Thoracic aorta (tissue), 2 donors: ENCODE measurements at regions not wholly inside any gene's neighbourhood (a gene's known extent, or its start where the extent isn't known, plus 50 kb on each side); places are given as distances from the start of the nearest gene placed in this dataset.

ENCODE experiments used
- ATAC-seq: fragments of 150-250 bp; one replicate; pipeline ENCODE4 v1.8.0; 2017; ENCODE audit warnings: low read depth; ENCODE audit not compliant: insufficient number of reproducible peaks, low FRiP score
- DNase-seq: peaks from one replicate; pipeline ENCODE4 v3.0.0-alpha.2; 2020; ENCODE audit warnings: low spot score
- H3K27ac ChIP-seq, 2 donors: fragments of 200-600 bp; sonication (generic); 1 replicate in 1 of 2; 2 replicates in 1 of 2; pipeline ENCODE4 v1.5.1; 2016; ENCODE audit warnings: mild to moderate bottlenecking in 2 of 2, moderate library complexity in 2 of 2
- H3K27me3 ChIP-seq: fragments of 200-600 bp; sonication (generic); replicated peaks from 2 replicates; pipeline ENCODE4 v1.6.0; 2016; ENCODE audit warnings: mild to moderate bottlenecking; ENCODE audit not compliant: insufficient read depth
- H3K36me3 ChIP-seq: fragments of 200-600 bp; sonication (generic); one replicate; pipeline ENCODE4 v1.5.1; 2016
- H3K4me1 ChIP-seq, 2 donors: fragments of 200-600 bp; sonication (generic); 1 replicate in 1 of 2; 2 replicates in 1 of 2; pipeline versions ENCODE4 v1.5.1 to v1.6.0; 2016; ENCODE audit warnings: low read depth in 2 of 2, mild to moderate bottlenecking in 1 of 2; ENCODE audit not compliant: control insufficient read depth in 1 of 2
- H3K4me3 ChIP-seq: fragments of 200-600 bp; sonication (generic); 2 replicates; pipeline ENCODE4 v1.5.1; 2016; ENCODE audit warnings: mild to moderate bottlenecking
- H3K9me3 ChIP-seq: fragments of 200-600 bp; sonication (generic); 2 replicates; pipeline ENCODE4 v1.5.1; 2016
- TF ChIP-seq, protein P1 (sequence below): fragments of 200-600 bp; sonication (generic); IDR thresholded peaks from one replicate; pipeline ENCODE4 v1.5.1; 2019; ENCODE audit warnings: antibody characterized with exemption

DNA sequence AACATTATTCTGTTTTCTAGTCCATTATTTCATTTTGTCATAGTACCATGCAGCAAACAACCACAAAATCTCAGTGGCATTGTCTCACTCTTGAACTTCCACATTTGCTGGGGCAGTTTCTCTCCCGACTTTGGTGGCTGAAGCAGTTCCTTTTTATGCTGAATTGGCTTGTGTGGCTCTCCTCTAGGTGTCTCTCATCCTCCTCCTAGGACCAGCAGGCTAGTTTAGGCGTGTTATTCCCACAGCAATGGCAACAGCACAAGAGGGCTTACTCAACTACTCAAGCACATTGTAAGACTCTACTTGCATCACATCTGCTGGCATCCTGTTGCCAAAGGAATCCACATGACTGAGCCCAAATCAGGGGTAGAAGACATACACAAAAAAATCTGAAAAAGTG is 201.8 kb upstream of the KCNH8 start:
- ATAC-seq = no peak

DNA sequence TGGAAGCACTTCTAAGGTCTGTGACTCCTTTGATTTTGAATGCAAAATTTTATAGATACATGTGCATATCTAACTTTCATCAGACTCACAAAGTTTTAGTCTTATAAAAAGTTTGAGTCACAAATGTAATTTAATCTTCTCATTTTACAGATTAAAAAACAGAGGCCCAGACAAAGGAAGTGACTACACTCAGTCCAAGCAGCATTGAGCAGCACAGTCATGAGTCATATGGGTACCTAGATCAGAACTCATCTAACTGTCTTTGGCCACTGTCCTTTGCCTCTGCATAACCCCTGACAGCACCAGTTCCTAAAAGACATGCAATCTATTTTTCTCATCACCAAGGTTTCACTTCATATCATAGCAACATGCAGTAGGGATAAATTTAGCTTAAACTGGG is 210.7 kb upstream of the KCNH8 start:
- TF ChIP-seq, protein P1, sequence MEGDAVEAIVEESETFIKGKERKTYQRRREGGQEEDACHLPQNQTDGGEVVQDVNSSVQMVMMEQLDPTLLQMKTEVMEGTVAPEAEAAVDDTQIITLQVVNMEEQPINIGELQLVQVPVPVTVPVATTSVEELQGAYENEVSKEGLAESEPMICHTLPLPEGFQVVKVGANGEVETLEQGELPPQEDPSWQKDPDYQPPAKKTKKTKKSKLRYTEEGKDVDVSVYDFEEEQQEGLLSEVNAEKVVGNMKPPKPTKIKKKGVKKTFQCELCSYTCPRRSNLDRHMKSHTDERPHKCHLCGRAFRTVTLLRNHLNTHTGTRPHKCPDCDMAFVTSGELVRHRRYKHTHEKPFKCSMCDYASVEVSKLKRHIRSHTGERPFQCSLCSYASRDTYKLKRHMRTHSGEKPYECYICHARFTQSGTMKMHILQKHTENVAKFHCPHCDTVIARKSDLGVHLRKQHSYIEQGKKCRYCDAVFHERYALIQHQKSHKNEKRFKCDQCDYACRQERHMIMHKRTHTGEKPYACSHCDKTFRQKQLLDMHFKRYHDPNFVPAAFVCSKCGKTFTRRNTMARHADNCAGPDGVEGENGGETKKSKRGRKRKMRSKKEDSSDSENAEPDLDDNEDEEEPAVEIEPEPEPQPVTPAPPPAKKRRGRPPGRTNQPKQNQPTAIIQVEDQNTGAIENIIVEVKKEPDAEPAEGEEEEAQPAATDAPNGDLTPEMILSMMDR = no peak
- ATAC-seq = no peak
- H3K9me3 ChIP-seq = no peaks in the 10 kb centered on the region
- no peak overlapping the region for H3K4me3 ChIP-seq
- H3K36me3 ChIP-seq = no peaks in the 10 kb centered on the region
- no peaks in the 10 kb centered on the region for H3K4me1 ChIP-seq
- no peak for DNase-seq
- no peaks in the 10 kb centered on the region for H3K27me3 ChIP-seq
- no peak overlapping the region for H3K27ac ChIP-seq

More for the DNA sequence above, 201.8 kb upstream of the KCNH8 start:
- Histone ChIP-seq H3K36me3 (no peaks in the 10 kb centered on the region), H3K27ac (no peak overlapping the region), H3K27me3 (no peaks in the 10 kb centered on the region), H3K9me3 (no peaks in the 10 kb centered on the region), H3K4me3 (no peak overlapping the region), H3K4me1 (no peaks in the 10 kb centered on the region)
- no peak for DNase-seq
- TF ChIP-seq, protein P1 = no peak

DNA sequence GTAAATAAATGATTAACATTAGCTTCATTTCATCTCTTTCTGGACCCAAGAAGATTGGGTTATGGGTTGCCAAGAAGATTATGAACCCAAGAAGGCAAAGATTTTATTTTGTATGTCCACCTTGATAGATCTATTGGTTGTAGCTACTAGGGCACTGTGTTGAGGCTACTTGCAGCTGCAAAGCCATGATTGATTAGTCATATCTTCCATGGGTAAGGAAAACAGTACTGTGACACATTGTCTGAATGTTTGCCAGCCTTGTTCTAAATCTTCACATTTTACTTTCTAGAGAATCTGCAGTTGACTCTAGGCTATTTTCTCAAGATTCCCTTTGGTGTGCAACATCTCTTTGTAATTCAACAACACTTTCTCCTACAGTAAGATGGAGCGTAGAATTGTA is 229.2 kb upstream of the KCNH8 start:
- Histone ChIP-seq H3K27me3 (no peaks in the 10 kb centered on the region), H3K36me3 (no peaks in the 10 kb centered on the region), H3K4me1 (no peaks in the 10 kb centered on the region), H3K4me3 (no peak overlapping the region), H3K9me3 (no peaks in the 10 kb centered on the region), H3K27ac (no peak overlapping the region)
- no peak for ATAC-seq
- TF ChIP-seq, protein P1 = no peak
- no peak for DNase-seq

DNA sequence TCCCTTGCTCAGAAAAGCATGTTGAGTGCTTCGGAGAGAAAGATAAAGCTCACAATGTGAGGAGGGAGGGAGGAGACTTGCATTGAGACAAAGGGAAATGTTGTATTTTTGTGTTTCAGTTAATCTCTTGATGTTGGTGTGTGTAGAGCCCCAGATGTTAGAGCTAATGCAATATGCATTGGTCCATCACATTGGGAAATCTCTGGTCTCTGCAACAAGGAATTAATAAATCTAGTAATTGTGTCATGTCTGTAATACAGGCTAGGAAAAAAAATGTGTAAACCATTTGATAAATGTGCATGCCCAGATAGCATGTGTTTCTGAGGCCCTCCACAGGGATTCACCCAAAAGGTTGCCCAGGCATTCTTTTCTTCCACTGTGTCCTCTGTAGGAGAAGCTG is 230.4 kb upstream of the KCNH8 start:
- H3K9me3 ChIP-seq = no peaks in the 10 kb centered on the region
- DNase-seq = no peak
- H3K36me3 ChIP-seq = no peaks in the 10 kb centered on the region
- H3K27ac ChIP-seq = no peak overlapping the region
- TF ChIP-seq, protein P1 = no peak
- H3K27me3 ChIP-seq = no peaks in the 10 kb centered on the region
- no peak overlapping the region for H3K4me3 ChIP-seq
- ATAC-seq = no peak
- H3K4me1 ChIP-seq = no peaks in the 10 kb centered on the region

GRCh38 chr3:18902081-18902793 is 246.1 kb upstream of the KCNH8 start:
- Histone ChIP-seq H3K4me3 (no peak overlapping the region), H3K27me3 (no peaks in the 10 kb centered on the region), H3K27ac (no peak overlapping the region), H3K4me1 (no peaks in the 10 kb centered on the region), H3K36me3 (no peaks in the 10 kb centered on the region), H3K9me3 (no peaks in the 10 kb centered on the region)
- ATAC-seq = no peak
- TF ChIP-seq, protein P1 = no peak
- DNase-seq = no peak
